Left ventricle myocardium inferior (tissue), 1 donor: ENCODE measurements at regions not wholly inside any gene's neighbourhood (a gene's known extent, or its start where the extent isn't known, plus 50 kb on each side); places are given as distances from the start of the nearest gene placed in this dataset.
"Not testable (repeated sequence)": the region's sequence is repeated elsewhere in the genome, so short reads cannot be mapped to it uniquely, and the experiment has no call there.

Source experiments
- DNase-seq: peaks from one replicate; pipeline ENCODE4 v3.0.0-alpha.2; 2020
- H3K27ac ChIP-seq: fragments of 200-600 bp; replicated peaks from 2 replicates; pipeline ENCODE4 v1.8.0; 2021
- H3K27me3 ChIP-seq: fragments of 200-600 bp; 2 replicates; pipeline ENCODE4 v1.8.0; 2021; ENCODE audit warnings: low read depth
- H3K36me3 ChIP-seq: fragments of 200-600 bp; 2 replicates; pipeline ENCODE4 v1.8.0; 2021
- H3K4me1 ChIP-seq: fragments of 200-600 bp; 2 replicates; pipeline ENCODE4 v1.8.0; 2021
- H3K4me3 ChIP-seq: fragments of 200-600 bp; 2 replicates; pipeline ENCODE4 v1.8.0; 2021; ENCODE audit warnings: mild to moderate bottlenecking, moderate library complexity
- H3K9me3 ChIP-seq: fragments of 200-600 bp; replicated peaks from 2 replicates; pipeline ENCODE4 v1.8.0; 2021
- CTCF ChIP-seq: fragments of 200-600 bp; IDR thresholded peaks from 2 replicates; pipeline ENCODE4 v1.8.0; 2021; ENCODE audit warnings: antibody characterized with exemption, mild to moderate bottlenecking, borderline replicate concordance
- intact Hi-C: fragments of 100-400 bp; cut with micrococcal nuclease; formaldehyde crosslinking; loops from one replicate; pipeline ENCODE4 v1.11.0; 2022
- donor health status: DM: no; HTN: yes; CAD: no; lungs with severe emphysema.

DNA sequence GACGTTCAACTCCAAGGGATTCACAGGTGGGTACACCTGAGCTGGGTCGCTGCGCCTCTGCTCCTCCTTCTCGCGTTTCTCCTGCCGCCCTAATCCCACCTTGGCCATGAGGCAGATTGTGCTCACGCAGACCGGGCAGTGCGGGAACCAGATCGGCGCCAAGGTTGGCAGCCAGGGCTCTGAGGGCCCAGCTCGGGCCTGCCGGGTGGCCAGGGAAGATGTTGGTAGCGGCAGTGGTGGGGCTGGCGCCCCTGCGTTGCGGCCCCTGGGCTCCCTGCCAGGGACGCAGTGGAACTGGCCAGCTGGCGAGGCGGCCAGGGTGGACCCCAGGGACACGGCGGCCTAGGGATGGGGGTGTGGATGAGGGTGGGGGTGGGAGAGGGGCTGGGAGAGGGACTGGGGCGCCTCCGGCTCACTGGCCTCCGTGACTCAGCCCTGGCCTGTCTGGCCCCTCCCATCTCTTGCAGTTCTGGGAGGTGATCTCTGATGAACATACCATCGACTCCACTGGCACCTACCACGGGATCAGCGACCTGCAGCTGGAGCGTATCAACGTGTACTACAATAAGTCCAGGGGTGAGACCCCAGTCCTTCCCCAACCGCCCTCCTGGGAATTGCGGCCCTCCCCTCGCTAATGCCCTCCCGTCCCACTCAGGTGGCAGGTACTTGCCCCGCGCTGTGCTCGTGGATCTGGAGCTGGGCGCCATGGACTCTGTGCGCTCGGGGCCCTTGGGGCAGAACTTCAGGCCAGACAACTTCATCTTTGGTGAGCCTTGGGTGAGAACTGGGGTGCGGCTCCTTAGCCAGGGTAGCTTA, 114.9 kb upstream of the ALG10B start:
- Histone ChIP-seq H3K27me3 (no peaks in the 10 kb centered on the region), H3K27ac (no peak overlapping the region), H3K36me3 (no peaks in the 10 kb centered on the region), H3K9me3 (no peaks in the 10 kb centered on the region), H3K4me3 (no peak overlapping the region), H3K4me1 (no peaks in the 10 kb centered on the region)
- intact Hi-C loops = no loop called here
- no peak for TF ChIP-seq CTCF
- DNase-seq = no peak

- no peak overlapping the region for H3K4me3 ChIP-seq
- no peaks in the 10 kb centered on the region for H3K27me3 ChIP-seq
- no peak for TF ChIP-seq CTCF
- intact Hi-C loops = no loop called here
- no peak for DNase-seq
- H3K4me1 ChIP-seq = no peaks in the 10 kb centered on the region
- H3K27ac ChIP-seq = no peak overlapping the region
- H3K9me3 ChIP-seq = no peaks in the 10 kb centered on the region
- H3K36me3 ChIP-seq = no peaks in the 10 kb centered on the region
Observed at GRCh38 chr12:38204831-38205230, 111.7 kb upstream of the ALG10B start.

DNA sequence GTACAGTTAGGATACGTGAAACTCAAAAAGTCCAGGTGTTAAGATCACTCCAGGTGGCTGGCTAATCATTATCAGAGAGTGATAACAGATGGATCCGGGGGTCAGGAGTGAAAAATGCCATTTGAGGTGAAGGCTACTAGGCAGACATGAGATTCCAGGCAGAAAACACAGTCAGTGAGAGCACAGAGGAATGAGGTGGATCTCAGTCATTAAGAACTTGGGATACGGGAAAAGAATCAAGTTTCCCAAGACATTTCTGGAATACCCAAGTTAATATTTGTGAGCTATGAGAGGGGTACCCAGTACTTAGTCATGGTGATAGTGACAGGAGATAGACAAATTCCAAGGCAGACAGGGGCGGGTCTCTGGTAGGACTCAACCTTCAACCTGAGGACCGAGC, 94.6 kb upstream of the ALG10B start:
- H3K27ac ChIP-seq = no peak overlapping the region
- TF ChIP-seq CTCF = no peak
- H3K4me1 ChIP-seq = no peaks in the 10 kb centered on the region
- no peak for DNase-seq
- no peaks in the 10 kb centered on the region for H3K27me3 ChIP-seq
- H3K4me3 ChIP-seq = no peak overlapping the region
- H3K36me3 ChIP-seq = no peaks in the 10 kb centered on the region
- peaks cover 3% of the 10 kb centered on the region for H3K9me3 ChIP-seq
- intact Hi-C loops = no loop called here

DNA sequence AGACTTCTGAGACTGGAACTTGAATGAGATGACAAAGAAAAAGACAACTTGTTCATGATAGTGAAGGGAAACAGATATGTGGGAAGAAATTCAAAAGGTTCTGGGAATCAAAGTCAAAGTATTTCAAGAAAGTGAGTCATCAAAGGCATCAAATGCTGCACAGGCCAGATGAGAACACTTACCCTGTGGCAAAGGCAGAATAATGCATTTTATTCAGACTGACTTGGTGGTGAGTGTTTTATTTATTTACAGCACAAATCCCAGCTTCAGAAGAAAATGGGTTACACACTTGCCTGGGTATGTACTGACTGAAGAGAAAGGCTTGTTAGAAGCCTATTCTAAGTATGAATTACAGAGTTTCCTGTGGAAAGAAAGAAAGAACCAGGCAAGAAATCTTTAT, 78.2 kb upstream of the ALG10B start:
- H3K27ac ChIP-seq, H3K4me1 ChIP-seq, H3K4me3 ChIP-seq, DNase-seq, H3K36me3 ChIP-seq, H3K27me3 ChIP-seq, intact Hi-C loops, H3K9me3 ChIP-seq: not testable (repeated sequence)

GRCh38 chr12:38253778-38254177, 62.8 kb upstream of the ALG10B start:
- TF ChIP-seq CTCF = no peak
- no peak for DNase-seq
- Histone ChIP-seq H3K27me3 (no peaks in the 10 kb centered on the region), H3K4me3 (no peak overlapping the region), H3K9me3 (peaks cover 7% of the 10 kb centered on the region), H3K36me3 (no peaks in the 10 kb centered on the region), H3K27ac (no peak overlapping the region), H3K4me1 (no peaks in the 10 kb centered on the region)
- intact Hi-C loops = no loop called here

GRCh38 chr12:38258411-38258810, 58.2 kb upstream of the ALG10B start:
- intact Hi-C loops = no loop called here
- H3K27ac ChIP-seq = no peak overlapping the region
- H3K36me3 ChIP-seq = no peaks in the 10 kb centered on the region
- no peaks in the 10 kb centered on the region for H3K4me1 ChIP-seq
- no peak overlapping the region for H3K4me3 ChIP-seq
- DNase-seq = no peak
- peaks cover 20% of the 10 kb centered on the region for H3K9me3 ChIP-seq
- no peak for TF ChIP-seq CTCF
- H3K27me3 ChIP-seq = no peaks in the 10 kb centered on the region
